Mesothelial cell of epicardium (in vitro differentiated cells): ENCODE measurements at regions not wholly inside any gene's neighbourhood (a gene's known extent, or its start where the extent isn't known, plus 50 kb on each side); places are given as distances from the start of the nearest gene placed in this dataset.

Experiments used
- DNase-seq, 2 experiments: peaks; one replicate each; pipeline ENCODE4 v3.0.0; 2021; ENCODE audit warnings: low spot score in 2 of 2; ENCODE audit not compliant: unreplicated experiment in 2 of 2
- H3K27ac Mint-ChIP-seq: 2 replicates; pipeline ENCODE4 v1.8.0; 2021; ENCODE audit warnings: mixed read lengths
- H3K27me3 Mint-ChIP-seq: 2 replicates; pipeline ENCODE4 v1.8.0; 2021; ENCODE audit warnings: low read depth, mixed read lengths
- H3K36me3 Mint-ChIP-seq: 2 replicates; pipeline ENCODE4 v1.8.0; 2021; ENCODE audit warnings: mixed read lengths
- H3K4me1 Mint-ChIP-seq: 2 replicates; pipeline ENCODE4 v1.8.0; 2021; ENCODE audit warnings: mixed read lengths
- H3K4me3 Mint-ChIP-seq: 2 replicates; pipeline ENCODE4 v1.8.0; 2021; ENCODE audit warnings: mild to moderate bottlenecking, moderate library complexity, mixed read lengths
- H3K9me3 Mint-ChIP-seq: 2 replicates; pipeline ENCODE4 v1.8.0; 2021; ENCODE audit warnings: mixed read lengths
- CTCF ChIP-seq: fragments of 200-600 bp; sonication (generic); IDR thresholded peaks from one replicate; pipeline ENCODE4 v1.5.0; 2021; ENCODE audit warnings: antibody characterized with exemption; ENCODE audit not compliant: unreplicated experiment

- no peak overlapping the region for H3K27ac Mint-ChIP-seq
- no peaks in the 10 kb centered on the region for H3K27me3 Mint-ChIP-seq
- no peaks in the 10 kb centered on the region for H3K9me3 Mint-ChIP-seq
- no peak overlapping the region for H3K4me3 Mint-ChIP-seq
- H3K36me3 Mint-ChIP-seq = no peaks in the 10 kb centered on the region
- no peak for DNase-seq
- peaks cover 23% of the 10 kb centered on the region for H3K4me1 Mint-ChIP-seq
- no peak for TF ChIP-seq CTCF
These were observed 120.6 kb upstream of the PAQR3 start for GRCh38 chr4:79059631-79060399.

- H3K27me3 Mint-ChIP-seq = no peaks in the 10 kb centered on the region
- no peaks in the 10 kb centered on the region for H3K9me3 Mint-ChIP-seq
- TF ChIP-seq CTCF = no peak
- no peaks in the 10 kb centered on the region for H3K36me3 Mint-ChIP-seq
- peaks cover 10% of the 10 kb centered on the region for H3K4me1 Mint-ChIP-seq
- no peak overlapping the region for H3K27ac Mint-ChIP-seq
- no peak overlapping the region for H3K4me3 Mint-ChIP-seq
- no peak for DNase-seq
These were observed 118.5 kb upstream of the PAQR3 start for GRCh38 chr4:79057772-79058171.

DNA sequence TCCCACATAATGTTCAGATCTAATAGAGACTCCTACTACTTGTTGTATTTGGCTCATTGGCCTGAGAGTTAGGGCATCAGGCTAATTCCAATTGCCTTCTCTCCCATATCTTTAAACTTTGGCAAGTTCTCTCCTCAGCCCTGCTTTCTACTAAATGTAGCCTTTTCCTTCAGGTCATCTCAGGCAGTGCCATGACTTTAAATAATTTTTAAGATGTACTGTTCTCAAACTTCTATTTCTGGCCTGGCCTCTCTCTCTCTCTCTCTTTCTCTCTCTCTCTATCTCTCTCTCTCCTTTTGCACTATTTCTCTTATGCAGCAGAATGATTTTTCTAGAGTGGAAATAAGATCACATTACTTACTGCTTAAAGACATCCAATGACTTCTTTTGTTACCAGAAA, 114.5 kb upstream of the PAQR3 start:
- DNase-seq = no peak
- Mint-ChIP-seq H3K36me3 (no peaks in the 10 kb centered on the region), H3K27me3 (peaks cover 7% of the 10 kb centered on the region), H3K4me3 (no peak overlapping the region), H3K9me3 (no peaks in the 10 kb centered on the region), H3K27ac (no peak overlapping the region), H3K4me1 (peaks cover 8% of the 10 kb centered on the region)
- no peak for TF ChIP-seq CTCF

GRCh38 chr4:79050541-79050880, 111.3 kb upstream of the PAQR3 start:
- Mint-ChIP-seq H3K36me3 (no peaks in the 10 kb centered on the region), H3K9me3 (no peaks in the 10 kb centered on the region), H3K4me1 (peaks cover 6% of the 10 kb centered on the region), H3K27me3 (peaks cover 7% of the 10 kb centered on the region), H3K4me3 (no peak overlapping the region), H3K27ac (no peak overlapping the region)
- no peak for TF ChIP-seq CTCF
- no peak for DNase-seq

GRCh38 chr4:79049840-79050540, 110.8 kb upstream of the PAQR3 start:
- no peak for DNase-seq
- Mint-ChIP-seq H3K9me3 (no peaks in the 10 kb centered on the region), H3K4me3 (no peak overlapping the region), H3K27me3 (peaks cover 7% of the 10 kb centered on the region), H3K36me3 (no peaks in the 10 kb centered on the region), H3K4me1 (peaks cover 6% of the 10 kb centered on the region), H3K27ac (no peak overlapping the region)
- no peak for TF ChIP-seq CTCF
